ENCODE measurements at regions not wholly inside any gene's neighbourhood (a gene's known extent, or its start where the extent isn't known, plus 50 kb on each side); places are given as distances from the start of the nearest gene placed in this dataset.
A peak's percentile ranks its signal among the peaks of the same experiment; 100 is the strongest.
"Not testable (repeated sequence)": the region's sequence is repeated elsewhere in the genome, so short reads cannot be mapped to it uniquely, and the experiment has no call there.

- ChIA-PET CTCF (no interaction called here), POLR2A (no interaction called here)
- TF ChIP-seq HDGF (IDR thresholded peaks at IDR 0.05; ENCODE audit: borderline replicate concordance) (no peak), L3MBTL2 (conservative IDR thresholded peaks at IDR 0.05) (no peak), ELF4 (IDR thresholded peaks at IDR 0.05) (no peak), FOXM1 (IDR thresholded peaks at IDR 0.05; ENCODE audit: borderline replicate concordance) (no peak), NFRKB (IDR thresholded peaks at IDR 0.05) (no peak), ARNT (IDR thresholded peaks at IDR 0.05) (no peak), CTBP1 (IDR thresholded peaks at IDR 0.05; ENCODE audit: borderline replicate concordance) (no peak), LEF1 (IDR thresholded peaks at IDR 0.05; ENCODE audit: borderline replicate concordance) (no peak)
- DNase-seq (ENCODE audit: extremely low spot score): no peak
Observed at GRCh38 chr10:120217736-120218135, 239.3 kb upstream of the PLPP4 start.

GRCh38 chr10:120221873-120222485, 235.0 kb upstream of the PLPP4 start:
- DNase-seq (ENCODE audit: extremely low spot score): peak; percentile 81

DNA sequence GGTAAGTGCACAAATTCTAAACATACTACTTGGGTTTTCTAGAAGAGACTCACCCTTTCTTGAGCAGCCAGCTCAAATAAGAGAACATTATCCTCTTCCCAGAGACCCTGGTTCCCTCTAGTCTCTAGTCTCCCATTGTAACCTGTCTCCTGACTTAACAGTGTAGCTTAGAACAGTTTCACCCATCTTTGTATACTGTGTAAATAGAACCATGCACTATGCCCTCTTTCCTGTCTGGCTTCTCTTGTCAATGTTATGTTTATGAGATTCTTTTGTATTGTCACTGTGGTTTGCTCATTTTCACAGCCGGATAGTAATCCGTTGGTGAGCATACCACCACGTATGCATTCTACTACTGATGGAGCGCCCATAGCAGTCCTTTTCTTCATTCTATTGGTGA, 227.4 kb upstream of the PLPP4 start:
- TF ChIP-seq FOXA1 (IDR thresholded peaks at IDR 0.05): no peak
- TF ChIP-seq TARDBP (IDR thresholded peaks at IDR 0.05): no peak
- no peak for TF ChIP-seq BHLHE40 (IDR thresholded peaks at IDR 0.05; ENCODE audit: borderline replicate concordance)
- no peak for TF ChIP-seq FOXM1 (IDR thresholded peaks at IDR 0.05; ENCODE audit: borderline replicate concordance)
- TF ChIP-seq SP1 (IDR thresholded peaks at IDR 0.05): no peak
- TF ChIP-seq LEF1 (IDR thresholded peaks at IDR 0.05; ENCODE audit: borderline replicate concordance): no peak
- no peak for TF ChIP-seq ELF4 (IDR thresholded peaks at IDR 0.05)
- TF ChIP-seq ZNF384 (IDR thresholded peaks at IDR 0.05): no peak
- TF ChIP-seq L3MBTL2 (conservative IDR thresholded peaks at IDR 0.05): no peak
- no peak for TF ChIP-seq HDGF (IDR thresholded peaks at IDR 0.05; ENCODE audit: borderline replicate concordance)
- POLR2A ChIA-PET: no interaction called here
- no peak for DNase-seq (ENCODE audit: extremely low spot score)
- CTCF ChIA-PET: no interaction called here

More at GRCh38 chr10:120221873-120222485, 235.0 kb upstream of the PLPP4 start:
- TF ChIP-seq LEF1 (IDR thresholded peaks at IDR 0.05; ENCODE audit: borderline replicate concordance) (no peak), HDGF (IDR thresholded peaks at IDR 0.05; ENCODE audit: borderline replicate concordance) (no peak), NFRKB (IDR thresholded peaks at IDR 0.05) (no peak), CTBP1 (IDR thresholded peaks at IDR 0.05; ENCODE audit: borderline replicate concordance) (no peak), ELF4 (IDR thresholded peaks at IDR 0.05) (no peak)
- CTCF ChIA-PET: interaction anchor here (0.6 to 1.5 kb wide), 10 partner anchors 13 to 551 kb away, joined by 3 to 6 read pairs (median 3); no protein-coding TSS in a partner anchor
- POLR2A ChIA-PET: no interaction called here

- POLR2A ChIA-PET; CTCF ChIA-PET; DNase-seq (ENCODE audit: extremely low spot score): not testable (repeated sequence)
Observed at GRCh38 chr10:120239695-120240094, 217.3 kb upstream of the PLPP4 start.

GRCh38 chr10:120251821-120252442, 205.1 kb upstream of the PLPP4 start:
- CTCF ChIA-PET: no interaction called here

GRCh38 chr10:120253131-120253530, 203.9 kb upstream of the PLPP4 start:
- DNase-seq (ENCODE audit: extremely low spot score): no peak
- TF ChIP-seq LEF1 (IDR thresholded peaks at IDR 0.05; ENCODE audit: borderline replicate concordance): no peak
- no peak for TF ChIP-seq ZNF384 (IDR thresholded peaks at IDR 0.05)
- TF ChIP-seq PKNOX1 (IDR thresholded peaks at IDR 0.05): no peak
- no peak for TF ChIP-seq SP1 (IDR thresholded peaks at IDR 0.05)
- TF ChIP-seq ARNT (IDR thresholded peaks at IDR 0.05): no peak
- TF ChIP-seq FOXA1 (IDR thresholded peaks at IDR 0.05): no peak
- TF ChIP-seq NFRKB (IDR thresholded peaks at IDR 0.05): no peak
- TF ChIP-seq TARDBP (IDR thresholded peaks at IDR 0.05): no peak
- TF ChIP-seq FOXM1 (IDR thresholded peaks at IDR 0.05; ENCODE audit: borderline replicate concordance): no peak
- no peak for TF ChIP-seq FOXK2 (IDR thresholded peaks at IDR 0.05)
- TF ChIP-seq HDGF (IDR thresholded peaks at IDR 0.05; ENCODE audit: borderline replicate concordance): no peak
- no peak for TF ChIP-seq SUZ12 (IDR thresholded peaks at IDR 0.05)
- no peak for TF ChIP-seq BHLHE40 (IDR thresholded peaks at IDR 0.05; ENCODE audit: borderline replicate concordance)
- TF ChIP-seq L3MBTL2 (conservative IDR thresholded peaks at IDR 0.05): no peak
- POLR2A ChIA-PET: no interaction called here
- CTCF ChIA-PET: no interaction called here

More at GRCh38 chr10:120251821-120252442, 205.1 kb upstream of the PLPP4 start:
- POLR2A ChIA-PET: no interaction called here
- no peak for DNase-seq (ENCODE audit: extremely low spot score)
- TF ChIP-seq ARNT (IDR thresholded peaks at IDR 0.05) (no peak), LEF1 (IDR thresholded peaks at IDR 0.05; ENCODE audit: borderline replicate concordance) (no peak), FOXM1 (IDR thresholded peaks at IDR 0.05; ENCODE audit: borderline replicate concordance) (no peak), ELF4 (IDR thresholded peaks at IDR 0.05) (no peak), NFRKB (IDR thresholded peaks at IDR 0.05) (no peak), CTBP1 (IDR thresholded peaks at IDR 0.05; ENCODE audit: borderline replicate concordance) (no peak), FOXA1 (IDR thresholded peaks at IDR 0.05) (no peak), BHLHE40 (IDR thresholded peaks at IDR 0.05; ENCODE audit: borderline replicate concordance) (no peak), PKNOX1 (IDR thresholded peaks at IDR 0.05) (no peak), SP1 (IDR thresholded peaks at IDR 0.05) (no peak), L3MBTL2 (conservative IDR thresholded peaks at IDR 0.05) (no peak)

- TF ChIP-seq TARDBP (IDR thresholded peaks at IDR 0.05): no peak
- no peak for TF ChIP-seq BHLHE40 (IDR thresholded peaks at IDR 0.05; ENCODE audit: borderline replicate concordance)
- no peak for TF ChIP-seq ELF4 (IDR thresholded peaks at IDR 0.05)
- TF ChIP-seq FOXM1 (IDR thresholded peaks at IDR 0.05; ENCODE audit: borderline replicate concordance): no peak
- no peak for TF ChIP-seq LEF1 (IDR thresholded peaks at IDR 0.05; ENCODE audit: borderline replicate concordance)
- no peak for DNase-seq (ENCODE audit: extremely low spot score)
- ChIA-PET POLR2A (no interaction called here), CTCF (no interaction called here)
Observed at GRCh38 chr10:120260456-120260855, 196.6 kb upstream of the PLPP4 start.
